ENCODE measurements at regions not wholly inside any gene's neighbourhood (a gene's known extent, or its start where the extent isn't known, plus 50 kb on each side); places are given as distances from the start of the nearest gene placed in this dataset.

GRCh38 chr3:170714122-170714521 lies 128.2 kb upstream of the SLC7A14 start:
- H3K4me3 ChIP-seq (ENCODE audit: low read length), result no peak overlapping the region
- ATAC-seq (no peak), DNase-seq (no peak)
- no peaks in the 10 kb centered on the region for H3K27me3 ChIP-seq (ENCODE audit: control insufficient read depth, insufficient read depth)
- 65% methylated on average over 3 of the region's 3 CpGs for WGBS
- intact Hi-C loops (cut with DNase I), result no loop called here
- H3K9me3 ChIP-seq (ENCODE audit: control insufficient read depth, low read length), result peaks cover 1% of the 10 kb centered on the region
- H3K4me1 ChIP-seq (ENCODE audit: control insufficient read depth, insufficient read depth, low read length), result no peaks in the 10 kb centered on the region
- H3K27ac ChIP-seq (ENCODE audit: low read length), result no peak overlapping the region

- ATAC-seq (no peak), DNase-seq (no peak)
- peaks cover 1% of the 10 kb centered on the region for H3K9me3 ChIP-seq (ENCODE audit: control insufficient read depth, low read length)
- WGBS, result 61% methylated on average over 4 of the region's 4 CpGs
- no peaks in the 10 kb centered on the region for H3K4me1 ChIP-seq (ENCODE audit: control insufficient read depth, insufficient read depth, low read length)
- intact Hi-C loops (cut with DNase I), result no loop called here
- no peaks in the 10 kb centered on the region for H3K27me3 ChIP-seq (ENCODE audit: control insufficient read depth, insufficient read depth)
- H3K27ac ChIP-seq (ENCODE audit: low read length), result no peak overlapping the region
- H3K4me3 ChIP-seq (ENCODE audit: low read length), result no peak overlapping the region
These were observed 127.8 kb upstream of the SLC7A14 start for GRCh38 chr3:170713653-170714052.

GRCh38 chr3:170712798-170713197 lies 126.9 kb upstream of the SLC7A14 start:
- DNase-seq, result no peak
- intact Hi-C loops (cut with DNase I), result no loop called here
- Histone ChIP-seq H3K9me3 (ENCODE audit: control insufficient read depth, low read length) (peaks cover 1% of the 10 kb centered on the region), H3K4me1 (ENCODE audit: control insufficient read depth, insufficient read depth, low read length) (no peaks in the 10 kb centered on the region), H3K4me3 (ENCODE audit: low read length) (no peak overlapping the region), H3K27me3 (ENCODE audit: control insufficient read depth, insufficient read depth) (no peaks in the 10 kb centered on the region), H3K27ac (ENCODE audit: low read length) (no peak overlapping the region)
- no peak for ATAC-seq
- 64% methylated on average over 2 of the region's 2 CpGs for WGBS

- no peak overlapping the region for H3K27ac ChIP-seq (ENCODE audit: low read length)
- peaks cover 1% of the 10 kb centered on the region for H3K9me3 ChIP-seq (ENCODE audit: control insufficient read depth, low read length)
- ATAC-seq (no peak), DNase-seq (no peak)
- intact Hi-C loops (cut with DNase I), result no loop called here
- 79% methylated on average over 1 of the region's 1 CpG for WGBS
- no peaks in the 10 kb centered on the region for H3K27me3 ChIP-seq (ENCODE audit: control insufficient read depth, insufficient read depth)
- no peaks in the 10 kb centered on the region for H3K4me1 ChIP-seq (ENCODE audit: control insufficient read depth, insufficient read depth, low read length)
- H3K4me3 ChIP-seq (ENCODE audit: low read length), result no peak overlapping the region
These were observed 126.5 kb upstream of the SLC7A14 start for GRCh38 chr3:170712336-170712735.

- intact Hi-C loops (cut with DNase I), result no loop called here
- ATAC-seq (no peak), DNase-seq (no peak)
- H3K4me3 ChIP-seq (ENCODE audit: low read length), result no peak overlapping the region
- no peaks in the 10 kb centered on the region for H3K27me3 ChIP-seq (ENCODE audit: control insufficient read depth, insufficient read depth)
- H3K27ac ChIP-seq (ENCODE audit: low read length), result no peak overlapping the region
- peaks cover 1% of the 10 kb centered on the region for H3K9me3 ChIP-seq (ENCODE audit: control insufficient read depth, low read length)
- no peaks in the 10 kb centered on the region for H3K4me1 ChIP-seq (ENCODE audit: control insufficient read depth, insufficient read depth, low read length)
These were observed 125.9 kb upstream of the SLC7A14 start for GRCh38 chr3:170711786-170712185.

- Histone ChIP-seq H3K4me3 (ENCODE audit: low read length) (no peak overlapping the region), H3K4me1 (ENCODE audit: control insufficient read depth, insufficient read depth, low read length) (no peaks in the 10 kb centered on the region), H3K27me3 (ENCODE audit: control insufficient read depth, insufficient read depth) (no peaks in the 10 kb centered on the region), H3K27ac (ENCODE audit: low read length) (no peak overlapping the region), H3K9me3 (ENCODE audit: control insufficient read depth, low read length) (peaks cover 1% of the 10 kb centered on the region)
- intact Hi-C loops (cut with DNase I), result no loop called here
- DNase-seq (peak in 1 of 3 donors; percentile 13), ATAC-seq (no peak)
- 79% methylated on average over 1 of the region's 1 CpG for WGBS
These were observed 123.2 kb upstream of the SLC7A14 start for GRCh38 chr3:170709046-170709445.

GRCh38 chr3:170707899-170708298 lies 122.0 kb upstream of the SLC7A14 start:
- no peaks in the 10 kb centered on the region for H3K27me3 ChIP-seq (ENCODE audit: control insufficient read depth, insufficient read depth)
- no peak overlapping the region for H3K4me3 ChIP-seq (ENCODE audit: low read length)
- intact Hi-C loops (cut with DNase I), result no loop called here
- ATAC-seq (no peak), DNase-seq (no peak)
- no peaks in the 10 kb centered on the region for H3K4me1 ChIP-seq (ENCODE audit: control insufficient read depth, insufficient read depth, low read length)
- 78% methylated on average over 2 of the region's 2 CpGs for WGBS
- no peak overlapping the region for H3K27ac ChIP-seq (ENCODE audit: low read length)
- H3K9me3 ChIP-seq (ENCODE audit: control insufficient read depth, low read length), result peaks cover 1% of the 10 kb centered on the region

GRCh38 chr3:170705131-170705530 lies 119.3 kb upstream of the SLC7A14 start:
- ATAC-seq, result no peak
- no peaks in the 10 kb centered on the region for H3K4me1 ChIP-seq (ENCODE audit: control insufficient read depth, insufficient read depth, low read length)
- intact Hi-C loops (cut with DNase I), result no loop called here
- no peak overlapping the region for H3K4me3 ChIP-seq (ENCODE audit: low read length)
- peaks cover 1% of the 10 kb centered on the region for H3K9me3 ChIP-seq (ENCODE audit: control insufficient read depth, low read length)
- DNase-seq, result no peak
- no peak overlapping the region for H3K27ac ChIP-seq (ENCODE audit: low read length)
- no peaks in the 10 kb centered on the region for H3K27me3 ChIP-seq (ENCODE audit: control insufficient read depth, insufficient read depth)
- 76% methylated on average over 5 of the region's 5 CpGs for WGBS

- Histone ChIP-seq H3K27ac (ENCODE audit: low read length) (no peak overlapping the region), H3K9me3 (ENCODE audit: control insufficient read depth, low read length) (no peaks in the 10 kb centered on the region), H3K27me3 (ENCODE audit: control insufficient read depth, insufficient read depth) (no peaks in the 10 kb centered on the region), H3K4me3 (ENCODE audit: low read length) (no peak overlapping the region), H3K4me1 (ENCODE audit: control insufficient read depth, insufficient read depth, low read length) (peaks cover 1% of the 10 kb centered on the region)
- ATAC-seq (no peak), DNase-seq (no peak)
- intact Hi-C loops (cut with DNase I), result no loop called here
- whole genome bisulfite sequencing, result 85% methylated on average over 1 of the region's 1 CpG
These were observed 117.3 kb upstream of the SLC7A14 start for GRCh38 chr3:170703121-170703588.

GRCh38 chr3:170701696-170702678 lies 116.1 kb upstream of the SLC7A14 start:
- ATAC-seq (no peak), DNase-seq (no peak)
- no peak overlapping the region for H3K27ac ChIP-seq (ENCODE audit: low read length)
- no peak overlapping the region for H3K4me3 ChIP-seq (ENCODE audit: low read length)
- 75% methylated on average over 4 of the region's 4 CpGs for WGBS
- peaks cover 2% of the 10 kb centered on the region for H3K4me1 ChIP-seq (ENCODE audit: control insufficient read depth, insufficient read depth, low read length)
- H3K27me3 ChIP-seq (ENCODE audit: control insufficient read depth, insufficient read depth), result no peaks in the 10 kb centered on the region
- H3K9me3 ChIP-seq (ENCODE audit: control insufficient read depth, low read length), result no peaks in the 10 kb centered on the region
- intact Hi-C loops (cut with DNase I), result no loop called here

- DNase-seq (no peak), ATAC-seq (no peak)
- H3K4me1 ChIP-seq (ENCODE audit: control insufficient read depth, insufficient read depth, low read length), result peaks cover 2% of the 10 kb centered on the region
- H3K9me3 ChIP-seq (ENCODE audit: control insufficient read depth, low read length), result no peaks in the 10 kb centered on the region
- no peak overlapping the region for H3K27ac ChIP-seq (ENCODE audit: low read length)
- no peak overlapping the region for H3K4me3 ChIP-seq (ENCODE audit: low read length)
- H3K27me3 ChIP-seq (ENCODE audit: control insufficient read depth, insufficient read depth), result no peaks in the 10 kb centered on the region
- intact Hi-C loops (cut with DNase I), result no loop called here
- 97% methylated on average over 1 of the region's 1 CpG for WGBS
These were observed 114.2 kb upstream of the SLC7A14 start for GRCh38 chr3:170700054-170700404.
